Trophoblast cell (in vitro differentiated cells and primary cell): ENCODE measurements at regions not wholly inside any gene's neighbourhood (a gene's known extent, or its start where the extent isn't known, plus 50 kb on each side); places are given as distances from the start of the nearest gene placed in this dataset.

Experiments
- DNase-seq, 2 donors: peaks; one replicate each; pipeline ENCODE4 v3.0.0-alpha.2; 2016
- H2AFZ ChIP-seq: 2 replicates; pipeline ENCODE4 v1.6.1; 2013; ENCODE audit warnings: low read length, moderate library complexity, mild to moderate bottlenecking; ENCODE audit not compliant: insufficient read depth, poor library complexity
- H2AK5ac ChIP-seq: 2 replicates; pipeline ENCODE4 v1.6.1; 2013; ENCODE audit warnings: mild to moderate bottlenecking, low read length
- H2BK120ac ChIP-seq: 2 replicates; pipeline ENCODE4 v1.6.1; 2013; ENCODE audit warnings: low read length, mild to moderate bottlenecking, moderate library complexity; ENCODE audit not compliant: insufficient read depth, poor library complexity
- H2BK12ac ChIP-seq: 2 replicates; pipeline ENCODE4 v1.6.1; 2013; ENCODE audit warnings: mild to moderate bottlenecking, low read length, moderate library complexity
- H2BK5ac ChIP-seq: 2 replicates; pipeline ENCODE4 v1.6.1; 2013; ENCODE audit warnings: low read length, low read depth, moderate library complexity, mild to moderate bottlenecking; ENCODE audit not compliant: poor library complexity
- H3K14ac ChIP-seq: 2 replicates; pipeline ENCODE4 v1.6.1; 2013; ENCODE audit warnings: mild to moderate bottlenecking, low read length
- H3K18ac ChIP-seq: 2 replicates; pipeline ENCODE4 v1.6.1; 2013; ENCODE audit warnings: mild to moderate bottlenecking, low read length
- H3K23ac ChIP-seq: 2 replicates; pipeline ENCODE4 v1.6.1; 2013; ENCODE audit warnings: low read length
- H3K27ac ChIP-seq: 2 replicates; pipeline ENCODE4 v1.5.1; 2013; ENCODE audit warnings: low read depth, mild to moderate bottlenecking, inconsistent platforms, low read length, moderate library complexity
- H3K27me3 ChIP-seq: 2 replicates; pipeline ENCODE4 v1.6.1; 2013; ENCODE audit warnings: inconsistent platforms, mild to moderate bottlenecking, low read length, moderate library complexity; ENCODE audit not compliant: insufficient read depth
- H3K36me3 ChIP-seq, 2 experiments: 1 replicate in 1 of 2; 2 replicates in 1 of 2; pipeline ENCODE4 v1.6.1; 2013; ENCODE audit warnings: low read length in 2 of 2, mild to moderate bottlenecking in 2 of 2, moderate library complexity in 1 of 2; ENCODE audit not compliant: insufficient read depth in 2 of 2, control insufficient read depth in 1 of 2
- H3K4ac ChIP-seq: 2 replicates; pipeline ENCODE4 v1.6.1; 2013; ENCODE audit warnings: low read depth, mild to moderate bottlenecking, low read length, moderate library complexity
- H3K4me1 ChIP-seq, 2 experiments: 1 replicate in 1 of 2; 2 replicates in 1 of 2; pipeline ENCODE4 v1.6.1; 2013; ENCODE audit warnings: low read length in 2 of 2, mild to moderate bottlenecking in 2 of 2, moderate library complexity in 1 of 2; ENCODE audit not compliant: insufficient read depth in 2 of 2, control insufficient read depth in 1 of 2
- H3K4me2 ChIP-seq: 2 replicates; pipeline ENCODE4 v1.6.1; 2013; ENCODE audit warnings: inconsistent platforms, mild to moderate bottlenecking, low read length, moderate library complexity
- H3K4me3 ChIP-seq: 2 replicates; pipeline ENCODE4 v1.5.1; 2013; ENCODE audit warnings: mild to moderate bottlenecking, low read depth, low read length, inconsistent platforms
- H3K79me1 ChIP-seq: one replicate; pipeline ENCODE4 v1.6.1; 2013; ENCODE audit warnings: low read length
- H3K79me2 ChIP-seq: 2 replicates; pipeline ENCODE4 v1.6.1; 2013; ENCODE audit warnings: low read length, mild to moderate bottlenecking; ENCODE audit not compliant: control insufficient read depth, insufficient read depth, poor library complexity
- H3K9ac ChIP-seq: 2 replicates; pipeline ENCODE4 v1.6.1; 2013; ENCODE audit warnings: mild to moderate bottlenecking, low read length
- H3K9me3 ChIP-seq: 2 replicates; pipeline ENCODE4 v1.6.1; 2013; ENCODE audit warnings: low read depth, mild to moderate bottlenecking, control low read depth, inconsistent platforms, low read length; ENCODE audit not compliant: insufficient read depth
- H4K12ac ChIP-seq: 2 replicates; pipeline ENCODE4 v1.6.1; 2013; ENCODE audit warnings: low read depth, mild to moderate bottlenecking, low read length, moderate library complexity
- H4K8ac ChIP-seq: 2 replicates; pipeline ENCODE4 v1.6.1; 2013; ENCODE audit warnings: low read depth, mild to moderate bottlenecking, low read length, moderate library complexity
- H4K91ac ChIP-seq: one replicate; pipeline ENCODE4 v1.6.1; 2013; ENCODE audit warnings: low read depth, mild to moderate bottlenecking, low read length, moderate library complexity
- WGBS: extraction: QIAGEN DNeasy Blood & Tissue Kit; methylation state at CpG from one replicate; pipeline ENCODE4 v1.1.7; 2013; ENCODE audit warnings: missing lambda C conversion rate; ENCODE audit not compliant: insufficient read length, insufficient coverage; ENCODE audit errors: extremely low coverage; 5-methylcytosine and 5-hydroxymethylcytosine counted together

GRCh38 chr1:119217309-119217828 lies 76.9 kb upstream of the WARS2 start:
- no peak overlapping the region for H4K91ac ChIP-seq
- no peak overlapping the region for H3K18ac ChIP-seq
- no peak overlapping the region for H4K8ac ChIP-seq
- no peak overlapping the region for H2BK5ac ChIP-seq
- H3K79me1 ChIP-seq = no peaks in the 10 kb centered on the region
- no peak overlapping the region for H2AK5ac ChIP-seq
- no peak overlapping the region for H3K4ac ChIP-seq
- no peak overlapping the region for H3K14ac ChIP-seq
- H3K79me2 ChIP-seq = no peaks in the 10 kb centered on the region
- no peak overlapping the region for H3K27ac ChIP-seq
- no peaks in the 10 kb centered on the region for H3K27me3 ChIP-seq
- DNase-seq = no peak
- H3K4me1 ChIP-seq = no peaks in the 10 kb centered on the region
- H4K12ac ChIP-seq = no peak overlapping the region
- no peak overlapping the region for H2BK12ac ChIP-seq
- no peaks in the 10 kb centered on the region for H3K9me3 ChIP-seq
- no peak overlapping the region for H2BK120ac ChIP-seq
- H3K9ac ChIP-seq = no peak overlapping the region
- no peak overlapping the region for H3K23ac ChIP-seq
- H3K4me2 ChIP-seq = no peak overlapping the region
- no peaks in the 10 kb centered on the region for H3K36me3 ChIP-seq
- no peak overlapping the region for H2AFZ ChIP-seq
- no peak overlapping the region for H3K4me3 ChIP-seq

GRCh38 chr1:119219711-119220110 lies 79.3 kb upstream of the WARS2 start:
- no peak overlapping the region for H2BK120ac ChIP-seq
- H3K9me3 ChIP-seq = no peaks in the 10 kb centered on the region
- DNase-seq = peak; percentile 23 to 62
- H4K8ac ChIP-seq = no peak overlapping the region
- no peaks in the 10 kb centered on the region for H3K36me3 ChIP-seq
- H3K4me1 ChIP-seq = no peaks in the 10 kb centered on the region
- H3K4me2 ChIP-seq = no peak overlapping the region
- H3K18ac ChIP-seq = no peak overlapping the region
- no peak overlapping the region for H3K4me3 ChIP-seq
- H3K9ac ChIP-seq = no peak overlapping the region
- no peak overlapping the region for H4K91ac ChIP-seq
- no peaks in the 10 kb centered on the region for H3K79me2 ChIP-seq
- no peak overlapping the region for H2AFZ ChIP-seq
- H2AK5ac ChIP-seq = no peak overlapping the region
- no peak overlapping the region for H4K12ac ChIP-seq
- H3K27me3 ChIP-seq = no peaks in the 10 kb centered on the region
- H2BK5ac ChIP-seq = no peak overlapping the region
- no peak overlapping the region for H3K4ac ChIP-seq
- H3K27ac ChIP-seq = no peak overlapping the region
- no peaks in the 10 kb centered on the region for H3K79me1 ChIP-seq
- no peak overlapping the region for H2BK12ac ChIP-seq
- WGBS = no CpG with 5 or more reads among the region's 4 CpGs
- H3K23ac ChIP-seq = no peak overlapping the region
- no peak overlapping the region for H3K14ac ChIP-seq

- no peak overlapping the region for H4K12ac ChIP-seq
These were observed 80.5 kb upstream of the WARS2 start for GRCh38 chr1:119220991-119221390.

GRCh38 chr1:119222271-119222670 lies 81.8 kb upstream of the WARS2 start:
- Histone ChIP-seq H3K14ac (no peak overlapping the region), H3K79me2 (no peaks in the 10 kb centered on the region), H3K4me3 (no peak overlapping the region), H3K27me3 (no peaks in the 10 kb centered on the region), H4K12ac (no peak overlapping the region), H3K79me1 (no peaks in the 10 kb centered on the region), H4K91ac (no peak overlapping the region), H3K9me3 (no peaks in the 10 kb centered on the region), H4K8ac (no peak overlapping the region), H3K18ac (no peak overlapping the region), H2BK12ac (no peak overlapping the region), H2BK120ac (no peak overlapping the region), H2AFZ (no peak overlapping the region), H3K4me2 (no peak overlapping the region), H3K36me3 (no peaks in the 10 kb centered on the region), H3K9ac (no peak overlapping the region), H3K4me1 (no peaks in the 10 kb centered on the region), H2BK5ac (no peak overlapping the region), H2AK5ac (no peak overlapping the region), H3K27ac (no peak overlapping the region), H3K4ac (no peak overlapping the region), H3K23ac (no peak overlapping the region)
- no CpG with 5 or more reads among the region's 5 CpGs for WGBS
- DNase-seq = no peak

More at GRCh38 chr1:119220991-119221390, 80.5 kb upstream of the WARS2 start:
- Histone ChIP-seq H3K4me2 (no peak overlapping the region), H3K36me3 (no peaks in the 10 kb centered on the region), H3K27me3 (no peaks in the 10 kb centered on the region), H2AK5ac (no peak overlapping the region), H3K4me3 (no peak overlapping the region), H4K8ac (no peak overlapping the region), H3K14ac (no peak overlapping the region), H3K23ac (no peak overlapping the region), H2BK5ac (no peak overlapping the region), H2BK120ac (no peak overlapping the region), H3K79me2 (no peaks in the 10 kb centered on the region), H3K18ac (no peak overlapping the region), H4K91ac (no peak overlapping the region), H2BK12ac (no peak overlapping the region), H3K79me1 (no peaks in the 10 kb centered on the region), H3K27ac (no peak overlapping the region), H2AFZ (no peak overlapping the region), H3K9ac (no peak overlapping the region), H3K4me1 (no peaks in the 10 kb centered on the region), H3K9me3 (no peaks in the 10 kb centered on the region), H3K4ac (no peak overlapping the region)
- DNase-seq = no peak
